Smooth muscle cell (in vitro differentiated cells): ENCODE measurements at regions not wholly inside any gene's neighbourhood (a gene's known extent, or its start where the extent isn't known, plus 50 kb on each side); places are given as distances from the start of the nearest gene placed in this dataset.

ENCODE experiments used
- DNase-seq: peaks from one replicate; lab custom pipeline; 2025; ENCODE audit not compliant: unreplicated experiment; lab: John Stamatoyannopoulos, UW
- H2AFZ ChIP-seq: fragments of 200-600 bp; sonication (generic); 2 replicates; pipeline ENCODE4 v1.6.0; 2016; ENCODE audit warnings: antibody characterized with exemption, low read depth, mild to moderate bottlenecking
- H3F3A ChIP-seq: fragments of 200-600 bp; sonication (generic); 2 replicates; pipeline ENCODE4 v1.6.0; 2017; ENCODE audit warnings: antibody characterized with exemption, low read depth
- H3K27ac ChIP-seq: fragments of 200-600 bp; sonication (generic); 2 replicates; pipeline ENCODE4 v1.5.1; 2016; ENCODE audit warnings: low read depth, mild to moderate bottlenecking
- H3K27me3 ChIP-seq: fragments of 200-600 bp; sonication (generic); 2 replicates; pipeline ENCODE4 v1.6.1; 2016; ENCODE audit warnings: low read depth, mild to moderate bottlenecking
- H3K36me3 ChIP-seq: fragments of 200-600 bp; sonication (generic); 2 replicates; pipeline ENCODE4 v1.5.1; 2016; ENCODE audit warnings: low read depth
- H3K4me1 ChIP-seq: fragments of 200-600 bp; sonication (generic); 2 replicates; pipeline ENCODE4 v1.5.1; 2016; ENCODE audit warnings: low read depth
- H3K4me2 ChIP-seq: fragments of 200-600 bp; sonication (generic); 2 replicates; pipeline ENCODE4 v1.6.0; 2016; ENCODE audit warnings: mild to moderate bottlenecking
- H3K4me3 ChIP-seq: fragments of 200-600 bp; sonication (generic); 2 replicates; pipeline ENCODE4 v1.5.1; 2016; ENCODE audit warnings: mild to moderate bottlenecking
- H3K79me2 ChIP-seq: fragments of 200-600 bp; sonication (generic); 2 replicates; pipeline ENCODE4 v1.6.0; 2016; ENCODE audit warnings: low read depth, mild to moderate bottlenecking
- H3K9ac ChIP-seq: fragments of 200-600 bp; sonication (generic); 2 replicates; pipeline ENCODE4 v1.6.0; 2016; ENCODE audit warnings: low read depth
- H3K9me3 ChIP-seq: fragments of 200-600 bp; sonication (generic); replicated peaks from 2 replicates; pipeline ENCODE4 v1.5.1; 2016; ENCODE audit warnings: low read depth
- H4K20me1 ChIP-seq: fragments of 200-600 bp; sonication (generic); 2 replicates; pipeline ENCODE4 v1.6.0; 2016; ENCODE audit warnings: low read depth
- CTCF ChIP-seq: fragments of 200-600 bp; sonication (generic); IDR thresholded peaks from 2 replicates; pipeline ENCODE4 v1.5.1; 2017; ENCODE audit warnings: borderline replicate concordance, mild to moderate bottlenecking, antibody characterized with exemption; ENCODE audit not compliant: insufficient read depth, poor library complexity, severe bottlenecking
- WGBS: methylation state at CpG from one replicate; pipeline ENCODE4 v1.1.7; 2016; ENCODE audit warnings: low lambda C conversion rate; 5-methylcytosine and 5-hydroxymethylcytosine counted together

- Histone ChIP-seq H3K4me1 (no peaks in the 10 kb centered on the region), H3K4me2 (no peak overlapping the region), H3K79me2 (no peaks in the 10 kb centered on the region), H3K4me3 (no peak overlapping the region), H3K9ac (no peak overlapping the region), H3K27me3 (no peaks in the 10 kb centered on the region), H3F3A (no peaks in the 10 kb centered on the region), H3K27ac (no peak overlapping the region), H3K9me3 (peaks cover 7% of the 10 kb centered on the region), H4K20me1 (no peaks in the 10 kb centered on the region), H2AFZ (no peak overlapping the region), H3K36me3 (no peaks in the 10 kb centered on the region)
- no peak for TF ChIP-seq CTCF
- whole genome bisulfite sequencing: 86% methylated on average over 6 of the region's 6 CpGs
- DNase-seq: no peak
These were observed 153.1 kb downstream of the ZNF365 start for GRCh38 chr10:62527019-62527827.

DNA sequence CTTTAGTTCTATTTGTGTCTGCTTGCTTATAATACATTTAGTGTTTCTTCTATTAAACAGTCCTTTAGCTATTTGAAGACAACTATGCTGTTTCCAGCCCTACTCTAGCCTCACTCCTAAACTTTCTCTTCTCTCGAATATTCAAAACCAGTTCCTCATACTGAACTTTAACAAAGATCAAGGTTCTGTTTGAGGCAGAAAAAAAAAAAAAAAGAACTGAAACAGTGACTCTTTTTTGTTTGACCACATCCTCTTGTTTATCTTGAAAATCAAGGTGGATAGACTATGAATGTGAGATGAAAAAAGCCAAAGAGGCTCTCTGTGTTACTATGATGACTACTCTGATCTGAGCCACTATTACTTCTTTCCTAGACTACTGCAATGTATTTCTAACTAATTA, 154.3 kb downstream of the ZNF365 start:
- Histone ChIP-seq H3K4me2 (no peak overlapping the region), H3K4me3 (no peak overlapping the region), H3K79me2 (no peaks in the 10 kb centered on the region), H3K9ac (no peak overlapping the region), H3K27ac (no peak overlapping the region), H3K36me3 (no peaks in the 10 kb centered on the region), H3K9me3 (peaks cover 7% of the 10 kb centered on the region), H3F3A (no peaks in the 10 kb centered on the region), H3K4me1 (no peaks in the 10 kb centered on the region), H3K27me3 (no peaks in the 10 kb centered on the region), H2AFZ (peak overlapping the region; percentile 12), H4K20me1 (no peaks in the 10 kb centered on the region)
- WGBS: 58% methylated on average over 1 of the region's 1 CpG
- DNase-seq: no peak
- no peak for TF ChIP-seq CTCF

- H3F3A ChIP-seq: no peaks in the 10 kb centered on the region
- no peaks in the 10 kb centered on the region for H3K79me2 ChIP-seq
- peak overlapping the region; percentile 36 for H2AFZ ChIP-seq
- no peak for TF ChIP-seq CTCF
- no peak overlapping the region for H3K9ac ChIP-seq
- no peak overlapping the region for H3K4me3 ChIP-seq
- H3K36me3 ChIP-seq: no peaks in the 10 kb centered on the region
- H3K9me3 ChIP-seq: peaks cover 7% of the 10 kb centered on the region
- no peaks in the 10 kb centered on the region for H4K20me1 ChIP-seq
- no peaks in the 10 kb centered on the region for H3K4me1 ChIP-seq
- no peaks in the 10 kb centered on the region for H3K27me3 ChIP-seq
- H3K27ac ChIP-seq: no peak overlapping the region
- DNase-seq: no peak
- WGBS: 76% methylated on average over 2 of the region's 2 CpGs
- no peak overlapping the region for H3K4me2 ChIP-seq
These were observed 155.2 kb downstream of the ZNF365 start for GRCh38 chr10:62529396-62529795.

DNA sequence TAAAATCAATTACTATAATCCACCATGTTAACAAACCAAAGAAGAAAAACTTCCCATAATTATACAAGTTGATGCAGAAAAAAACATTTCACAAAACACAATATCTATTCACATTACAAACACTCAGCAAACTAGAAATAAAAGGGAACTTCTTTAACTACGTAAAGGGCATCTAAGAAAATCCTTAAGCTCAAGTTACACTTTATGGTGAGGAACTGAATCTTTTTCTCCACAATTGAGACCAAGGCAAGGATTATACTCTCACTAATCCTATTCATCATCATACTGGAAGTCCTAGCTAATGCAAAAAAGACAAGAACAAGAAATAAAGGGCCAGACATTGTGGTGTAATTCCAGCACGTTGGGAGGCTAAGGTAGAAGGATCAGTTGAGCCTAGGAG, 159.9 kb downstream of the ZNF365 start:
- H4K20me1 ChIP-seq: no peaks in the 10 kb centered on the region
- no peaks in the 10 kb centered on the region for H3K36me3 ChIP-seq
- no peak overlapping the region for H2AFZ ChIP-seq
- 88% methylated on average over 2 of the region's 2 CpGs for WGBS
- no peak for TF ChIP-seq CTCF
- DNase-seq: no peak
- H3K9ac ChIP-seq: no peak overlapping the region
- H3K27me3 ChIP-seq: no peaks in the 10 kb centered on the region
- H3K4me3 ChIP-seq: no peak overlapping the region
- no peaks in the 10 kb centered on the region for H3F3A ChIP-seq
- H3K9me3 ChIP-seq: no peaks in the 10 kb centered on the region
- no peaks in the 10 kb centered on the region for H3K79me2 ChIP-seq
- H3K4me1 ChIP-seq: no peaks in the 10 kb centered on the region
- H3K27ac ChIP-seq: no peak overlapping the region
- H3K4me2 ChIP-seq: no peak overlapping the region
